GM18511 (cell line): ENCODE measurements at regions not wholly inside any gene's neighbourhood (a gene's known extent, or its start where the extent isn't known, plus 50 kb on each side); places are given as distances from the start of the nearest gene placed in this dataset.
A peak's percentile ranks its signal among the peaks of the same experiment; 100 is the strongest.

Source experiments
- ATAC-seq: cut with Tn5 transposase; IDR thresholded peaks from one replicate; pipeline ENCODE4 v1.9.1; 2021; ENCODE audit warnings: mild to moderate bottlenecking, moderate library complexity; ENCODE audit not compliant: unreplicated experiment

DNA sequence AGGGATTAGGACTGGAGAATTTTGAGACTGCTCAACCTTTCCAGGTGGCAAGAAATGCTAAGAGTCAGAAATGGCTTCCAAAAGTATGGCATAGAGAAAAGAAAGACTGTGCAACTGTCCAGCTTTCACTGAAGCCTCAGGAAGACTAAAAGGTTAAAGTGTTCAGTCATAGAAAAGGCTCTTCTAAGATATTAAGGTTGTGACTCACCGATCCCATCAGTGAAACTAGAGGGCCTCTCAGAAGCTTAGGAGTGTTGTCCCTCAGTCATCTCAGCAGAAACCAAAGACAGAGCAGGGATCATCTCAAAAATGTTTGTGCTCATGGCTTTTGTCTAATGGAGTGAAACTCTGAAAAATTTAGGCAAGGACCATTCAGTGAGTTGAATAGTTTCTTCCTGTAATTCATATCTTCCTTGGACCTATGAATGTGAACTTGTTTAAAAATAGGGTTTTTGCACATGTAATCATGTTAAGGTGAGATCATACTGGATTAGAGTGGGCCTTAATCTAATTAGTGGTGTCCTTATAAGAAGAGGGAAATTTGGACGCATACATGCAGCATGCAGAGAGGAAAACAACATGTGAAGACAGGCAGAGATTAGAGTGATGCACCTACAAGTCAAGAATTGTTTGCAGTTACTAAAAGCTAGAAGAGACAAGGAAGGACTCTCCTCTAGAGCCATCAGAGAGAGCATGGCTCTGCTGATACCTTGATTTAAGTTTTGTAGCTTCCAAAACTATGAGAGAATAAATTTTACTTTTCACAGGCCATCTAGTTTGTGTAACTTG lies 71.3 kb downstream of the RPE65 start:
- ATAC-seq, result no peak

DNA sequence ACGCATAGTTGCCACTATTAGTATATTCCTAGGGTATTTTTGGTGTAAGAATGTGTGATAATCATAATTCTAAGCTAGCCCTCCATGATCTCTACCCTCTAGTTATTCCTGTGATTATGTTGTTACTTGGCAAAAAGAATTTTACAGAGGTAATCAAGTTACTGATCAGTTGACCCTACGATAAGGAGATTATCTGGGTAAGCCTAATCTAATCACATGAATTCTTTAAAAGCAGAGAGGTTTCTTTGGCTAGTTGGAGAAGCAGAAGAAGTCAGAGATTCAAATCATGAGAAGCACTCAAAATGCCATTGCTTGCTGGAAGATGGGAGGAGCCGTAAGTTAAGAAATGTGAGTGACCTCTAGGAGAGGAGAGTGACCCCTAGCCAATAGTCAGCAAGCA lies 72.7 kb downstream of the RPE65 start:
- no peak for ATAC-seq

DNA sequence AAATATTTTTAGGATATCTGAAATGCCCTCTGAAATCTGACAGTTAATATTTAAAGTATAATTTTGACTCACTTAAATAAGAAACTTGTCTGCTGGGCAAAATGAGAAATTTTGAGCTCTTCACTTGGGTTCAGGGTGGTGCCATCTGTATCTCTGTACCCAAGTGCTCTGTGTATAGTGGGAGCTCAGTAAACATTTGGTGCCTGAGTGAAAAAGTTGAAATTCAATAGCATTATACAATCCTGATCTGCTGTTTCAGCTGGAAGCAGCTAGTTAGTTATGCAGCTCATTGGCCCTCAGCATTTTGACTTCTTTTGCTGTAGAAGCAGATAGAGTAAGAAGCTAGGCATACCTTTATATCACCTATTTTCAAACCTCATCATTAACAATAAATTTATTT lies 73.3 kb downstream of the RPE65 start:
- no peak for ATAC-seq

DNA sequence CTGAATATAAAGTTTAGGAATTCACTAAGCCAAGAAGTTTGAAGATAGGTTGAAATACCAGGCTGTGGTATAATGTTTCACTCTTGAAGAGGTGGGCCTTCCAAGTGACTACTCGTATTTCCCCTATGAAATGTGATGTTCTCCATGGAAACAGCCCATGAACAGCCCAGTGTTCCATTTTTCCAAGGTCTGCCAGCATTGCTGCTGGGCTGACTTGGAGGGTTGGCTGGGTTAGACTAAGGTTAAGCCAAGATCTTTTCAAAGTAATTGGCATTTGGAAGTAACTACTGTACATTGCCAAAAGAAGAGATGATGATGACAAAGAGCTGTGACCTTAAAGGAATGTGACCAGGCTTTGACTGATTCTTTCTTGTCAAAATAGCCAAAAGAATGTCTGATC lies 73.8 kb downstream of the RPE65 start:
- ATAC-seq, result no peak

GRCh38 chr1:68373173-68373572 lies 76.6 kb downstream of the RPE65 start:
- no peak for ATAC-seq

DNA sequence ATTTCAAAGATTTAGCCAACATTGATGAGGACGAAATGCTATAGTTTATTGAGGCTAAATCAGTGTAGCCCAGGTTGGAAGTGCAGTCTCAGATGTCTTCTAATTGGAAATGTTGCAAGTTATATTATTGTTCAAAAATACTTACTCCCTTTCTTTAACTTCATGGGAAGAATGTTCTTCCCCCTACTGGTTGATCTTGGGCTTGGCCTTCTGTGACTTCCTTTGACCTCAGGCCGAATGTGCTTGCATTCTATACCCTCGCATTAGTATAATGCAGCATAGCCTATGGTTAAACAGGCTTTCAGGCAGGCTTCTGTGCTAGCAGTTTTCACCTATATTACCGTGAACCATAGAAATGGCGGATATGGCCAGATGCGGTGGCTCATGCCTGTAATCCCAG lies 77.3 kb downstream of the RPE65 start:
- ATAC-seq, result no peak

GRCh38 chr1:68370101-68370915 lies 79.4 kb downstream of the RPE65 start:
- no peak for ATAC-seq

DNA sequence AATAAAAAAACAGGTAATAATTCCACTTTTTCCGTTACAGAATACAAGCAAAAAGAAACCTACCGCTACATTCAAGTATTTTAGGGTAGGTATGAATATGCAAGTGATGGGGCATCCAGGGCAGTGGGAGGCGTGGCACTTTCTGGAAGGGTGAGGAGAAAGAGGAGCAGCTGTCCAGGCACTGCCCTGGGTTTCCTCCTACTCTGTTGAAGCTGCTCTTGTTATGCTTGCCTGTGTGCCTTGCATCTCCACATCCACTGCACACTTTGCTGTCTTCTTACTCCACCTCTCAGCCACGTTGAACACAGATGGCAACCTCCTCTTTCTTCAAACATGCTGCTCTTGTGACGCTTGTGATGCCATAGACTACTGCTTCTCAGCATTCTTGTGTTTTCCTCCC lies 83.2 kb downstream of the RPE65 start:
- no peak for ATAC-seq

DNA sequence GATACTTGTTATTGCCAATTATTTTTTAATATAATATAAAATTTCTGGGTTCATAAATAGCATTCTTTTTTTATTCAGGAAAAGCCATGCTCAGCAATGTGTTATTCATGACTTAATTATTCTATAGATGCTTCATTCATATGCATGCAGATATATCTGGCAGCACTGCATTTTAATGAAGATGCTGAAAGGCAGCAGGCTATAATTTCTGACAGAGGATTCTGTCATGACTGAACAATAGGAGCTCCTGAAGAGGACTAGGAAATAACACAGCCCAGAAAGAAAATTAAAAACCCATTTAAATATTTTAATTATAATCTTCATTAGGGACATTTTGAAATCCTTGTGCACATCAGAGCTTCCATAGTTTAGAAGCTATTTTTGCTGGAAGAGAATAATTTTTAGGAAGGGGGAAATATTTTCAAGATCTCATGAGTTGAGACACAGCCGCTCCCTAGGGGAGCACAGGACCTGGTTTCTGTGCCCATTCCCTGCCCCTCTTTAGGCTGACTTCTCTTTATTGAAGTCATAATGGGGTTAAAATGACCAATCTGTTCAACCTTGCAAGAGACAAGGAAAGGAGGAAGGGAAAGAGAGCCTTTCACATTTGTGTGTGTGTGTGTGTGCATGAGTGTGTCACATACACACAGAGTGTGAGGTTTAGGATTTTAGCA lies 83.9 kb downstream of the RPE65 start:
- no peak for ATAC-seq

- no peak for ATAC-seq
Measured at GRCh38 chr1:68363339-68363738, 86.4 kb downstream of the RPE65 start.

DNA sequence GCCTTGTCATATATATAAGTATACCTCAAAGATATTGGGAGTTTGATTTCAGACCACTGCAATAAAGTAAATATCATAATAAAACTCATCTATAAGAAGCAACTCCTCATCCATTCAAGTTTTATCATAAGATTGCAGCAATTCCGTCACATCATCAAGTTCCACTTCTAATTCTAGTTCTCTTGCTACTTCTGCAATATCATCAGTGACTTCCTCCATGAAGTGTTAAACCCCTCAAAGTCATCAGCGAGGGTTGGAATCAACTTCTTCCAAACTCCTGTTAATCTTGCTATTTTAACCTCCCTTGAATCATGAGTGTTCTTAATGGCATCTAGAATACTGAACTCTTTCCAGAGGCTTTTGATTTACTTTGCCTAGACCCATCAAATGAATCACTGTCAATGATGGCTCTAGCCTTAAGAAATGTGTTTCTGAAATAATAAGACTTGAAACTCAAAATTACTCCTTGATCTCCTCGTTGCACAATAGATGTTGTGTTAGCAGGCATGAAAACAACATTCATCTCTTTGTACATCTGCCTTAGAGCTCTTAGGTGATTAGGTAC lies 88.3 kb downstream of the RPE65 start:
- ATAC-seq, result no peak

DNA sequence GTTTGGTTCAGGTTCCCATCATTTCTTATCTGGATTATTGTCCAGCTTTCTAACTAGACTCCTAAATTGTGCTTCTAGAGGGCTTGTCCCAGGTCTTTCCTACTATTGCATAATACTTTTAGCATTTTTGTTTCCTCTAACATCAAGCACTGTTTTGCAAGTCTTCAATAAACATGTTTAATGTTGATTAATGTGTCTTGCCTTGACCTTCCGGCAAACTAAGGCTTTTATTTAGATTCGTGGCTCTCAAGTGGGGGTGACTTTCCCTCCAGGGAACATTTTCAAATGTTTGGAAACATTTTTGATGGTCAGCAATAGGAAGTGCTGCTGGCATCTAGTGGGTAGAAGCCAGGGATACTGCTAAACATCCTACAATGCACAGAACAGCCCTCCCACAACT lies 90.7 kb downstream of the RPE65 start:
- no peak for ATAC-seq

GRCh38 chr1:68358439-68358838 lies 91.3 kb downstream of the RPE65 start:
- peak; percentile 60 for ATAC-seq

DNA sequence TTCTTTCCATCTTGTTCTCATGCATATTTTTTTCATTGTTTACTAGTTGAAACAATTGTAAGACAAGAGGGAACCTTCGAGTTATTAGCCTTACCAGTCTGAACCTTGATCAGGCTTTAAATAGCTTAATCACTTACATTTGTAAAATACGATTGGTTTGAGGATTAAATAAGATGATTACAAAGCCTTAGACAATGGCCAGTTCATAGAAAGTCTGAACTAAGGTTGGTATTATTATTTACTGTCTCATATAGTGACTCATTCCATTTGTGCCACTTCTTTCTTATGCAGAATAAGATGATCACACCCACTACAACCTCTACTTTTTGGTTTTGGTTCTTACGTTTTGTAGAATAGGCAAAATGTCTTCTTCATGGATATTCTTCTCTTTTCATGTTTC lies 94.1 kb downstream of the RPE65 start:
- no peak for ATAC-seq

- no peak for ATAC-seq
Measured at GRCh38 chr1:68352202-68352601, 97.6 kb downstream of the RPE65 start.

- peak; percentile 97 for ATAC-seq
Measured at GRCh38 chr1:68347415-68347814, 102.3 kb downstream of the RPE65 start.

DNA sequence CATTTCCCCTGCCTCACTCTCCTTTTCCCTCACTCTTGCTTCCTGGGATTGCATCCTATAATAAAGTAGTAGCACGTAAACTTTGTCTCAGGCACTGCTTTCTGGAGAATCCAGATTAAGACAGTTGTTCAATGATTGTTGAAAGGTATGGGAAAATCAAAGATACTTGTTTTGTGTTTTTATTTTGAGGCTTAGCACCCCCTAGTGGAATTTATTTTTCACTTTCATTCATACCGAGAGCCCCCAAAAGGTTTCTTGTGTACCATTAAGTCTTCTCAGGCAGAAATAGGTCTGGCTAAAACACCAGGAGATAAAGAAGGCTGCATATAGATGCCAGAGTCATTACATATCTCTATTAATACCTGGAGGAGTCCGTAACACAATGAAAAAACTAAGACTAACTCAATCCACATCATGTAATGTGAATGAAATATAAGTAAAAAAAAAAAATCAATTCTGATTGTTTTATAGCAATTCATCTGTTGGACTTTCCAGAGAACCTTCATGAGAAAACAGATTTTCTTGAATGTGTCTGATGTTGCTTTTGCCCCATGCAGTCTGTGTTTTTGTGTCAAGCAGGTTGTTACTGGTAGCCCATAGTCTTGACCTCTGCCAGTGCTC lies 103.5 kb downstream of the RPE65 start:
- no peak for ATAC-seq

DNA sequence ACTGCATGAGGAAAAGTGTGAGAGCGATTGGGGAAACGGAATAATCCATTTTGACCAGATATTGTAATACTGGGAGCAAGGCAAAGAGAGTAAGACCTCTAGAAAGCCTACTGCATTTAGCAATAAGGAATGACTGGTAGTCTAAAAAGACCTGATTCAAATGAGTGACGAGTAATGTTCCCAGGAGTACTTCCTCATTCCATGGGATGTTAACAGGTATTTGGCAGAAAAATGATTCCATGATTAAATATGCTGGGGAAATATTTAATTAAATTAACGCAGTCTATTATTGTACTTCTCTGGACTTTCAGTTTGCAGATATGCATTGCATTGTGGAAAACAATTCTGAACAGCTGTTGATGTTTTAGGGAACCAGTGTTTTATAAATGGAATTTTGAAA lies 105.5 kb downstream of the RPE65 start:
- ATAC-seq, result no peak

DNA sequence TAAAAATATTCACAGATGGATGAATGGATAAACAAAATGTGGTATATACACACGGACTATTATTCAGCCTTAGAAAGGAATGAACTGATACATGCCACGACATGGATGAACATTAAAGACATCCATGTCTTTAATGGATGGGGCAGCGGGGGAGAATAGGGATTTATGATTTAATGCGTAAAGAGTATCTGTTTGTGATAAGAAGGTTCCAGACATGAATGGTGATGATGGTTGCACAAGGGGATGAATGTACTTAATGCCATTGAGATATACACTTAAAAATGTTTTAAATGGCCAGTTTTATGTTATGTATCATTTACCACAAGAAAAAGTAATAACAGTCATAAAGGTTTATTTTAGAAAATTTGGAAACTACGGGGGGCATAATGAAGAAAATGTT lies 108.6 kb upstream of the WLS start:
- ATAC-seq, result no peak

DNA sequence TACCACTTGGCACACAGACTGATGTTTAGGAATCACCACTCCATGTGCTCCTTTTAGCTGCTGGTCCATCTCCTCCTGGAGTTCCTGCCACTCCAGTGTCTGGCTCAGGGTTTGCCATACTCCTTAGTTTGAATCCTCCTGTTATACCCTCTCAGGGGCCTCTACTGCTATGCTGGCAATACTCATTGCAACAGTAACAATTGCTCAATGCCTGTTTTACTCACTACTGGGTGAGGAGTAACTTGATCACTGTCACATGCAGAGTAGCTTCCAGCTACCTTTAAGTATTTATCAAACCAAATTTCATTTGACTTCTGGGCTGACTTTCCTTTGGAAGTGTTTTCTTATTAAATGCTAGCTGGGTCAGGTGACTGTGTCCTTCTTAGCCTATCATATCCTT lies 107.2 kb upstream of the WLS start:
- ATAC-seq, result no peak

DNA sequence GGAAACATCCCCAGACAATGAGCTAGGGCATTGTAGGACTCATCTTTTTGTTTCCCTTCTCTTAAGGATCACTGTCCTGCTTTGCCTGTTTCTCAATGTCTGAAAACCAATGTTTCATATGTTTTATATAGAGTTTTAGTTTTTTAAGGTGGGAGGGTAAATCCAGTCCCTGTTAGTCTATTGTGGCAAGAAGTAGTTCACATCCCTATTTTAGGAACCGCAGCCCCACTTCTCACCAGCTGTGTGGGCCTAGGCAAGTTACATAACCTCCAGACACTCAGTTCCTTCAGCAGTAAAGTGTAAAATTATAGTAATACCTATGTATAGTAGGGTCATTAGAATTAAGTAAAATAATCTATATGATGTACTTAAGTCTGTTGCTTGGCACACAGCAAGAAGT lies 105.8 kb upstream of the WLS start:
- no peak for ATAC-seq
